C1 segment of cervical spinal cord (tissue), 14 donors: ENCODE measurements at regions not wholly inside any gene's neighbourhood (a gene's known extent, or its start where the extent isn't known, plus 50 kb on each side); places are given as distances from the start of the nearest gene placed in this dataset.

Experiments
- DNase-seq, 14 donors: peaks; one replicate each; lab custom pipeline; 2025; lab: John Stamatoyannopoulos, UW

DNA sequence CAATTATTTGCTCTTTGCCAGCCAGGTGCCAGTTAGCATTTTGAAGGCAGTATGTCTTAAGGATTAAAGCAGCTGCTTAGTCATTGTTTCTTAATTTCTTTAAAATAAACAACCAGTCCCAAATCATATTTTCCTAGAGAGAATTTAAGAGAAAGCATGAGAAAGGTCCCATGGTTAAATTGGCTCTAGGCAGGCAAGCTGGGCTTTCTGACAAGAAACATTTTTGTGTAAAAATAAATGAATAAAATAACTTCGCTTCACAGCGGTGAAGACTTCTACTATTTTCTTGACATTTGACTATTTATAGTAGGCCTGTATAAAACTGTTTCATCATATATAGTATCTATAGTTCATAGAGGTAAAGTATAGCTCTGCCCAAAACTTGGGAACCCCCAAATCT lies 617.7 kb upstream of the C9orf72 start:
- no peak for DNase-seq

DNA sequence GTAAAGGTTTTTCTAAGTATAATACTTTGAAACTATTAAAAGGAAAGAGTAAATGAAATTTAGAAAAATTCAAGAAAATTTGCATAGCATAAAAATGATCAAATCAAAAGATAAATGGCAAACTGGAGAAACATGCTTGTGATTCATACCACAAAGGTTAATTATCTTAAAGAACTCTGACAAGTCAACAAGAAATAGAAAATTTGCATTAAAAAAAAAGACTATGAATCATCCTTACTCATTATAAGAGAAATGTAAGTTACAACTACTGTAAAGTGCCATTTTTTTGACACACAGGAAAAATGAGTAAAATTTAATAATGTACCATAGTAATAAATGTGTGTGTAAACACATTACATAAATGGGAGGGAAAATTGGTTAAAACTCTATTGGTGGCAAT lies 624.4 kb upstream of the C9orf72 start:
- DNase-seq = no peak

DNA sequence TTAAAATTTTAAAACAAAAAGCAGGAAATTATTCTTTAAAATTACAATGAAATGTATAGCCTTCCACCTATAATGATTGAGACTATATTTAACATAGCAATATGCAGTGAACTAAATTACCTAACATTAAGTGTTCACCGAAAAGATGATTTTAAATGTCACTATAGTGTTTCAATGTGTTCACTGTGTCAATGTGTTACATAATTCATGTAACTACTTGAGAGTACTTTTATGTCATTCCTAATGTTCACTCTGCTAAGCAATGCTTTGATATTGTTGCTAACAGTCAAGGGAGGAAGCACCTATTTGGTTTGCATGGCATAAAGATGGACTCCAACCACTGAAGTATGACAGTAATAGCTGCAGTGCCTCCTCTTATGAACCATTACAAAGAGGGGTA lies 629.8 kb upstream of the C9orf72 start:
- no peak for DNase-seq

DNA sequence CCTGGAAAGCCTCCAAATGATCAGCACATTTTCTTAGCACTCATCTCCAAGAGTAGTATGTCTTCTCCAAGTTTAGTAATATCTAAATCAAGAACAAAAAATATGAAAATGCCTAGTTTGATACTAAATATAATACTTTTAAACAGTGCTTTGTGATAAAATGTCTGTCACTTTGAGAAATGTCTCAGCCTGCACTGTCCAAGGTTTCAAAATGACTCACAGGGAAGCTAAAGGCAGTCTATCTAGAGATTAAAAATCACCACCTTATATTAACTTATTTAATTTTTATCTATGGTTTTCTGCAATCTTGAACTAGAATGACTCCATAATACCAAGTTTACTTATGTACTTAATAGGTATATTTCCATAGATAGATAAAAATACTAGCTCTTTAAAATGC lies 633.0 kb upstream of the C9orf72 start:
- no peak for DNase-seq

DNA sequence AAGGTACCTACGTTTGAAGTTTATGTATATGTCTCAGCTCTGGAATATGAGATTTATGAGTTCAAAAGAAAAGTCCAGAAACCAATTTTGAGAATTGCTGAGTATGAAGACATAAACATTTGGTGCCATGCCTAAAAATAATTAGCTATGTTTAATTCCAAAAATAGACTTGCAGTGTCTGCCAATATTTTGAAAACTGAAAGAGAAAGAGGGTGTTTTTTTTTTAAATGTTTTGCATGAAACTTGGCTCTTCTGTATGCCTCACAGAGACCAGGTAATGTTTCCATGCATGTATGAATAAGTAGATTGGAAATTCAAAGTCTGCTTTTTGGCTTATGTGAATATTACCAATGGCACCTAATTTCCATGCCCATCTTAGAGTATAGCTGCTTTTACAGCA lies 634.4 kb upstream of the C9orf72 start:
- no peak for DNase-seq

DNA sequence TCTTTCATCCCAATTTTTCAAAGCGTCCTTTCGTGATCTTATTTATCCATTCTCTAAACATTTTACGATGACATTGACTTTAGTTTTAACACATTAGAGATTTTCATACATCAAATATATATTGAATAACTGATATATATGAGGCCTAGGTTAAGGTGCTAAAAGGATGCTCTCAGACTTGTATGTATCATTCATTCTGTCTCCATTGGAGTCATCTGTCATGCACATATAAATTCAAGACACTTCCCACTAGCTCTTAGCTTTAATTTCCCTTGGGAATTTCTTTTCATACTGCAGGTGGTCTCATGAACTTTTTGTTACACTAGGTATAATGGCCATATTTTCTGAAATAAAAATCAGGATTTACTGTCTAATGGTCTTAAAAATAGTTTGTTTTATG lies 635.8 kb upstream of the C9orf72 start:
- DNase-seq = no peak

DNA sequence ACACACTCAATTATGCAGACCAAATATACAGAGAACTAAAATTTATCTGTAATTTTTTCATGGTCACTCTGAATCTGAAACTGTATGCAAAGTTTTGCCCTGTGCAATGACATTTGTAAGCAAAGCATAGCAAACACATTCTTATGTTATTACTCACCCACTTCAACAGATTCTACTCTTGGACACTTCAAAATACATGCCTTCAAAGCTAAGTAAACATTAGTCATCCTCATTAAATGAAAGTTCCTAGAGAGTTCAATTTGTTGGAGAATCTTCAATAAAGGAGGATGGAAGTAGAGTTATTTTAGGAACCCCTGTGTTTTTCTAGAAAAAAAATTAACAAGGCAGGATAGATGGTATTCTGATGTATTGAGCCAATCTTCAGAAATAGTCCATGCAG lies 639.7 kb upstream of the C9orf72 start:
- no peak for DNase-seq

DNA sequence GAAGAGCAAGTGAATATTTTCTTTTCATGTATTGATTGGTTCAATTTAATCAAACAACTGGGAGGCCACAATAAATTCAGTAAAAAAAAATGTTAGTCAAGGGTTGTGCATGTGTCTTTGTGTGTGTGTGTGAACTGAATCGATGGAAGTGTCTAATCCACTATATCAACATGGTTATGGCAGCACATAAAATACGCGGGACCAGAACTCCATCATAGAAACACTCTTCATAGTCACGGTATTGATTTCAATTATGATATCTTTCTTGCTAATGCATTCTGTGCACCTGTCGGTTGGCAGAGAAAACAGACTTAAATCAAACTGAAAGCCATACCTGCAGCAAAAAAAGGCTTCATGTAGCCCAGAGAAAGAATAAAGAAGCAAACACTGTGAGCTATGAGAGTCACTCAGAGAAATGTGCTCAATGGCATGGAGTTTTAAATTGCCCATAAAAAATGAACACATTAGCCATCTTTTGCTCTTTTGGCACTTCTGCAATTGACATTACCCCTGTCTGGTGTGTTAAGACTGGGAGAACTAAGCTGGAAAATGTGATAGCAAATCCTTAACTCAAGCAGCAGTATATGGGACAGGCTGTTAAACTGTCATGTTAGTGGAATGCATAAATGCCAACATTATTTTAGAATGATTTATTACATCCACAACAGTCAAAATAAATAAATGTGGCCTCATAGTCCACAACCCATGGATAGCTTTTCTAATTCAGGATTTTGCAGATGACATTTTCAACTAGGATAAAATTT lies 642.4 kb upstream of the C9orf72 start:
- no peak for DNase-seq

DNA sequence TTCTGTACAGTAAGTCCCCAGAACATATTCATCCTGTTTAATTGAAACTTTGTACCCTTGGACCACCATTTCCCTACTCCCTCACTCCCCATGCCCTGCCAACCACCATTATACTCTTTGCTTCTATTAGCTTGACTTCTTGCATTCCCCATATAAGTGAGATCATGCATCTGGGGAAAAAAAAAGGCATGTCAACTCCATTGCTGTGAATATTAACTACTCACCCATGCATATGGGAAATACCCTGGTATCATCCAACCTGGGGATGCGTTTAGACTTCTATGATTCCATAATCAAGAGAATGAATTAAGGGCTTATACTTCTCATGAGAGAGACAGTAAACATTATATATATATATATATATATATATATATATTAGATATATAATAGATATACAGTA lies 659.4 kb upstream of the C9orf72 start:
- DNase-seq = no peak

DNA sequence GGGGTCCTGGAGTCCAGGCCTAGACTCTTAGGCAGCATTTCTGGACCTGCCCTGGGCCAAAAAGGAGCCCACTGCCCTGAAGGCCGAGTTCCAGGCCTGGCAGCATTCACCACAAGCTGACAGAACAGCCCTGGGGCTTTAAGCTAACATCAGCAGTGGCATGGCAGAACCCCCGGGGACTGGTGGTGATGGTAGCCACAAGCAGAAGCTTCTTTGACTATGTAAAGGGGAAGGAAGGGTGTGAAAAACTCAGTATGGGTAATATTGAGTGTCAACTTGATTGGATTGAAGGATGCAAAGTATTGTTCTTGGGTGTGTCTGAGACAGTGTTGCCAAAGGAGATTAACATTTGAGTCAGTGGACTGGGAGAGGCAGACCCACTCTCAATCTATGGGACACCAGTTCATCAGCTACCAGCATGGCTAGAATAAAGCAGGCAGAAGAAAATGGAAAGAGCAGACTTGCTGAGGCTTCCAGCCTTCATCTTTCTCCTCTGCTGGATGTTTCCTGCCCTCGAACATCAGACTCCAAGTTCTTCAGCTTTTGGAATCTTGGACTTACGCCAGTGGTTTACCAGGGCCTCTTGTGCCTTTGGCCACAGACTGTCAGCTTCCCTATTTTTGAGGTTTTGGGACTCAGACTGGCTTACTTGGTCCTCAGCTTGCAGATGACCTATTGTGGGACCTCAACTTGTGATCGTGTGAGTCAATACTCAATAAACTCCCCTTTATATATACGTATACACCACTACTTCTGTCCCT lies 661.0 kb upstream of the C9orf72 start:
- no peak for DNase-seq

DNA sequence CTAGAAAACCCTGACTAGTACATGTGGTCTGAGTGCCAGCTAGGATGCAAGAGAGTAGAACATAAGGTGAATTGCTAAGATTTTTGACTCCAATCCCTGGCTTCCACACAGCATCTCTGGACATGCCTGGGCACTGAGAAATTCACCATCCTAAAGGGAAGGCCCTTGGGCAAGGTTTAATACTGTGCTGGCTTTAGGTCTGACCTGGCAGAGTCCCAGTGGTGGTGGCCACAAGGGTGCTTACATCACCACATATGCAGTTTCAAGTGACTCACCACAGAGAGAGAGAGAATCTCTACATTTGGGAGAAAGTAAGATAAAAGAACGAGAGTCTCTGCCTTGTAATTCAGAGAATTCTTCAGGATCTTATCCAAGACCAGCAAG lies 661.6 kb upstream of the C9orf72 start:
- no peak for DNase-seq

DNA sequence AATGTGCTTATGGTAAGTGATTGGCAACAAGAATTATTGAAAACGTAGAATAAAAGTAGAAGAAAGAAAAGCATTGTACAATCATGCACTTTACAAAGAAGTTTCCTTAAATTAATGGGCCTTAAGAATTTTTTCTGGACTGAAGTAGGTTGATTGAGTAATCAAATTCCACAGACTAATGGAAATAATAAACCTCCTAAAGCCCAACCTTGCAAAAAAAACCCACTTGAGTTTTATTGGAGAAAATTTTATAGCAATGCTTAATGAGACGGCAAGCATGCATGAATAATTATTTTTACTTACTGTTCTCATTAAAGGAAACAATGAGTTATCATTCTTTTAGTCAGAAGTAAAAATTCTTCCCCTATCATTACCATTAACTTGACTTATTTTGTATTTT lies 676.1 kb upstream of the C9orf72 start:
- no peak for DNase-seq

DNA sequence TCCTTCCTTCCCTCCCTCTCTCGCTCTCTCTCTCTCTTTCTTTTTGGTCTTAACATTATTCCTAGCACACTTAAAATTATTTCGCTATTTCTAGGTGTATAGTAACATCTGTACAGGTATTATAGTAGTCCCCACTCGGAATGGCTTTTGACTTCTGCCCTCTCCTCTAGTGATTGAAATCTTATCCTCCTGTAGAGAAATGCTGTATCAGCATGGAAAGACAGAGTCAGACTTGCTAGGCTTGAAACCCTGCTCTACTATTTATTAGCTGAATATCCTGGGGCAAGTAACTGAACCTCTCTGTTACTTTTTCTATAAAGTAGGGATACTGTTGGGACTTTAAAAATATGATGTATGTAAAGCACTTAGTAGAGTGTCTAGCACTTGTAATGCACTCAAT lies 681.9 kb upstream of the C9orf72 start:
- DNase-seq = no peak

DNA sequence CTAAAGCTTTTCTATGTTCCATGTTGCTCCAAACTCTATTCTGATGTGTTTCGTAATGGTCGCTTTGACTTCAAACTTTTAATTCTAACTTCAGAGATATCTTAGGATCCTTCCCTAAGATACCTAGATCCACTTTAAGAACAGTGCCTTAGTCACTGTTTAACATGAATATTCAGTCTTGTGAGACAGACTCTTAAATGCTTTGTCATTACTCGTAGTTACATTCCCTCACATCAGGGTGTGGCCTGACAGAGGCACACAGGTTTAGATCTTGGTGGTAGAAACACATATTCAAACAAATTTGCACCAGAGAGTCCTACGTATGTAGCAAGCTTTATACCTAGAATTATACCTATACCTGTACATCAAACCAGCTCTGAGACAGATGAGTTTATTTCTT lies 687.0 kb upstream of the C9orf72 start:
- no peak for DNase-seq

DNA sequence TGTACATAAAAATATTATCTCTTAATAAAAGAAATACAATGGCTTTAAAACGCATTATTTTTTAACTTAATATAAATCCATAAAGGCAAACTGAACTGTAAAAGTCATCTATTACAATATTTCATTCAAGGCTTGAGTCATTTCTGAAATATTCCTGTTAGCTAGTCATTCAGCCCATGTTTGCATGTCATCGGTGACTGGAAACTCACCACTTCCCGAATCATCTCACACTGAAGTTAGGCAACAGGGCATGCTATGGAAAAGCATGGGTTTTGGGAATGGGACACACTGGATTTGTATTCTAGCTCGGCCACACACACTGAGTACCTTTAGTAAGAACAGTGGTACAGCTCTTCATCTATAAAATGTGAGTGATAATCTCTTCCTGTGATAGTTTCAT lies 691.1 kb upstream of the C9orf72 start:
- DNase-seq = no peak

DNA sequence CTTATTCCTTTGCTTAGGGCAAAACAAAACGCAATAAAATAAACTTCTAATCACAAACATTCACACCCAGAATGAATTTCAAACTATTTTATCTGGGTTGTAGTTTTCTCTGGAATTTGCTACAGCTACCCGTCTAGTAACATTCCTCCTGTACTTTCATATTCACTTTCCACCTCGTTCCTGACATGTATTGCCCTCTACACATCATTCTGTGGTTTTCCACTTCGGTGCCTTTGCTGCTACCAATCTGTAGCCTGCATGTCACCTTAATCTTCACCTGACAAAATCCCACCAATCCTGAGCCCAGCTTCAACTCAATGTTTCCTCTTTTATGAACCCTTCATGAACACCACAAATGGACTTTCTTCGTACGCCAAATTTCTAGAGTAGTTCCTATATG lies 694.1 kb upstream of the C9orf72 start:
- no peak for DNase-seq

DNA sequence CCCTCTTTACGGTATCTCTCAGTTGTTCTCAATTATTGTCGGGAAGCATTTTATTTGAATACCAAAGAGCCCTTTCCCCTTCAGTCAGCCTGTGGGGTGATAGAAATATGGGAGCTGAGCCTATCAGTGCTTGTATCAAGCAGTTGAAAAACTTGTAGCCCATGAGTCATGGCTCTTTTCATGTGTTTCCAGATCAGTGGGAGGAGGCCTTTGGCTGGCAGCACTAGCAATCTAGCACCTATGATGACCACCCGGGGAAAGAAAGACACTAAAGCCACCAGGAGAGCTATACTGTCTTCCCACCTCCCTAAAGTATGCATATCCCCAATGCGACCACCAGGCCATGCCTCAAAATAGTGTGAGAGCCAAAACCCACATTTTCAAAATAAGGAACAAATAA lies 696.9 kb upstream of the C9orf72 start:
- DNase-seq = no peak

DNA sequence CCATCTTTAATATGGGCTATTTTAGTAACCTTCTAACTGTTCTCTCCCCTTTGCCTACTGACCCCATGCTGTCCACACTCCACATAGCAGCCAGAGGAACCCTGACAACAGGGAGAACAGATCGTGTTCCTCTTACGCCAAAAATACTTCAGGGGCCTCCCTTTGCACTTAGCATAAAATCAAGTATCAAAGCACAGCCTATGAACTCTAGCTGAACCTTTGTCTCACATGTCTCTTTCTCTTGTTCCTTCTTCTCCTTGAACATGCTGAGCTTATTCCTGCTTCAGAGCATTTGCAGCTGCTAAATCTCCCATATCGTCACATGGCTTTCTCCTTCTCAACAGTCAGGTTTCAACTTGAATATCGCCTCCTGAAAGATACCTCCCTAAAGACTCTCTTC lies 698.8 kb upstream of the C9orf72 start:
- DNase-seq = no peak

DNA sequence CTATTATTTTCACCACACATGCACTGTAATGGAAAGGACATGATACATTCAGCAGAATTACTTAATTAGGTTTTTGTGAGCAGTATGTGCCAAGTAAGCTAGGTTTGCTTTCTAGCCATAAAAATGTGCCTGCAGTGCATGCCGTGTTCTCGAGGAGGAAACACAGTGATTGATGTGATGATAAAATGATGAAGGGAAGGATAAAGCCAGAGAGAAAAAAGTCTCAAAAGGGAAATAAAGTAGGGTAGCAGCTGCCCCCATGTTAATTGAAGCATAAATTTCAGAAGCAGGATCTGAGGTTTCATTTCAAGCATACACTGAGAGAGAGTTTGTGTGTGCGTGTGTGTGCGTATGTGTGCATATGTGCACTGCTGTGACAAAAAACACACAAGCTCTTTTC lies 714.2 kb upstream of the C9orf72 start:
- no peak for DNase-seq

DNA sequence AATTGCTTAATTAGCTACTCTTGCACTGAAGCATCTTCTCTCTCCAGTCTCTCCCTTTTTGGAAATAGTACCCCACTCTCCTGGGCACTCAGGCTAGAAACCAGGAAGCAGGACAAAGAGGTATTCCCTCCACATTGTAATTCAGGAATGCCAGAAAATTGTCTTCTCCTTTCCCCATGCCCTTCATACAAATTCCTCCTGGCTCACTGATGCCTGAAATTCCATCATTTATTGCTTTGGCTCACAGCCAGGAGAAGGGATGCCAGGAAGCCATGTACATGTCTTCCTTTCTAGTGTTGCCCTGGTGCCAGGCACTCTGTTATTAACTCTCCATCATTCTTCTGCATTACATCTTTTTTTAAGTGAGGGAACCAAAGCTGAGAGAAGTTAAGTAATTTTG lies 716.5 kb upstream of the C9orf72 start:
- no peak for DNase-seq

DNA sequence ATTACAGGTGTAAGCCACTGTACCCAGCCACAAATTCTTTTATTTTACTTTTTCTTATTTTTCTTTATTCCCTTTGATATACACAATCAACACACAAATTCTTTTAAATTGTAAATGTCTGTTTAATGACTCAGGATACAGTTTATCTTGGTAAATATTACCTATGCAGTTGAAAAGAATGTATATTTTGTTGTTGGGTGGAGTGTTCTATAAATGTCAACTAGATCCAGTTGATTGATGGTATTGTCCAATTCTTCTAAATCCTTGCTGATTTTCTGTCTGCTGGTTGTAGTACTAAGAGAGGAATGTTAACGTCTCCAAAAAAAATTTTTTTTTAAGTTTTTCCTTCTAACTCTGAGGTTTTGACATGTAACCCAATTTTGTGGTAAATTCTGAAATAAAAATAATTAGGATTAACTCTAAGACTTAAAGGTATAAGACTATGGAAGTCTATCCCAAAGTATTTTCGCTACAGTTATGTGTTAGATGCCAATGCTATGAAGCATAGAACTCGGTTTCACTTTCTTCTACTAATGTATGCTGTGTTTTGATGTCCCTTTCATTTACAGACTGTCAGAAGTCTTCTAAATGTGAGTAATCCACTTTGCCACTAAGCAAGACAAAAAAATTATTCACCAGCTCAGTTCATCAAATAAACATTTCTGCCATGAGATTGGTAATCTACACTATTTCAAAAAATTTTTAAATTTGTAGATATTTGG lies 720.2 kb upstream of the C9orf72 start:
- DNase-seq = no peak

DNA sequence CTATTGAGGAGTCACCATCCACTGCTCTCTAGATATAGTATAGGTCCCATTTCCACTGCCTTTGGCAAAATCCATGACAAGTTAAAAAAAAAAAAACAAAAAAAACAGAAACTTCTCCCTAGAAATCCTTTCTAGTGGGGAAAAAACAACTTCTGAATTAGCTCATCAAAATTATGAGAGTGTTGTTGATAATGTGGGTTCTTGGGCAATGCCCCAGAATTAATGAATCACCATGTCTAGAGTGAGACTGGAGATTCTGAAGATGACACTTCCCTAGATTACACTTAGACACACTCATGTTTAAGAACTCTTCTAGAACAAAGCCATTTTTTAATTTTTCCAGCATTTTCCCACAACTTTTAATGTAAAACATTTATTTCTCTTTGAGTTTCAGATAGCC lies 728.0 kb upstream of the C9orf72 start:
- no peak for DNase-seq

DNA sequence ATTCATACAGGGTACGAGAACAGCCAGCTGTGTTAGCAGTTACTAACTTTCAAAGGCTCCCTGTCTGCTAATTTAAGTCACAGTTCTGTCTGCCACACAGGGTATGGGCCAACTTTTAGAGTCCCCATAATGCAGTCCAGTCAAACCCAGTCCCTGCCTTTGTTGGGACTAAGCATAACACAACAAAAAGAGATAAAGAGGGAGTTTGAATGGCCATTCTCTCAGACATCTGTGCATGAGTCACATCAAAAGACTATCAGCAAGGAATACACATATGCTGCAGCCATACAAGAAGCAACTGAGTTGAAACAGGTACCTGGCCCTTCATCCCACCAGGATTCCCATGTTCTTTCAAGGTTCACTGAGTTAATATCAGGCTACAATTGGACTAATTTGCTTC lies 744.5 kb upstream of the C9orf72 start:
- DNase-seq = peak in 1 of 14 donors; percentile 5
